Nephron (organoid): ENCODE measurements at regions not wholly inside any gene's neighbourhood (a gene's known extent, or its start where the extent isn't known, plus 50 kb on each side); places are given as distances from the start of the nearest gene placed in this dataset.
A peak's percentile ranks its signal among the peaks of the same experiment; 100 is the strongest.
"Not testable (repeated sequence)": the region's sequence is repeated elsewhere in the genome, so short reads cannot be mapped to it uniquely, and the experiment has no call there.

Experiments used
- H3K27ac Mint-ChIP-seq, 3 experiments: 2 replicates each; pipeline ENCODE4 v1.8.0; 2020; ENCODE audit warnings: mixed read lengths in 3 of 3, mild to moderate bottlenecking in 2 of 3, moderate library complexity in 1 of 3
- H3K27me3 Mint-ChIP-seq: 2 replicates; pipeline ENCODE4 v1.8.0; 2021; ENCODE audit warnings: low read depth, mild to moderate bottlenecking, moderate library complexity, mixed read lengths
- H3K36me3 Mint-ChIP-seq: 2 replicates; pipeline ENCODE4 v1.8.0; 2020; ENCODE audit warnings: low read depth, mixed read lengths
- H3K4me1 Mint-ChIP-seq: 2 replicates; pipeline ENCODE4 v1.8.0; 2020; ENCODE audit warnings: mixed read lengths
- H3K4me3 Mint-ChIP-seq, 3 experiments: 2 replicates each; pipeline ENCODE4 v1.8.0; 2020; ENCODE audit warnings: mild to moderate bottlenecking in 3 of 3, mixed read lengths in 3 of 3, moderate library complexity in 2 of 3
- H3K9me3 Mint-ChIP-seq: 2 replicates; pipeline ENCODE4 v1.8.0; 2020; ENCODE audit warnings: mixed read lengths
- CTCF ChIP-seq, 3 experiments: fragments of 200-600 bp; sonication (generic); IDR thresholded peaks; one replicate each; pipeline ENCODE4 v1.5.0; 2021; ENCODE audit warnings: antibody characterized with exemption in 3 of 3; ENCODE audit not compliant: unreplicated experiment in 3 of 3

GRCh38 chr11:93054881-93055280 lies 85.4 kb downstream of the MTNR1B start:
- H3K9me3 Mint-ChIP-seq = no peaks in the 10 kb centered on the region
- no peak for TF ChIP-seq CTCF (IDR thresholded peaks at IDR 0.05; ENCODE audit: unreplicated experiment in 3 of 3)
- H3K4me3 Mint-ChIP-seq = no peak overlapping the region
- no peak overlapping the region for H3K27ac Mint-ChIP-seq
- H3K27me3 Mint-ChIP-seq = peaks cover 14% of the 10 kb centered on the region
- no peaks in the 10 kb centered on the region for H3K36me3 Mint-ChIP-seq
- H3K4me1 Mint-ChIP-seq = peaks cover 14% of the 10 kb centered on the region

- H3K27me3 Mint-ChIP-seq = no peaks in the 10 kb centered on the region
- H3K4me1 Mint-ChIP-seq = peaks cover 18% of the 10 kb centered on the region
- H3K4me3 Mint-ChIP-seq = no peak overlapping the region
- H3K9me3 Mint-ChIP-seq = no peaks in the 10 kb centered on the region
- TF ChIP-seq CTCF (IDR thresholded peaks at IDR 0.05; ENCODE audit: unreplicated experiment in 3 of 3) = no peak
- H3K27ac Mint-ChIP-seq = peak overlapping the region; percentile 45 to 81 (median 67)
- H3K36me3 Mint-ChIP-seq = no peaks in the 10 kb centered on the region
Measured at GRCh38 chr11:93059117-93059957, 89.9 kb downstream of the MTNR1B start.

- Mint-ChIP-seq H3K36me3 (no peaks in the 10 kb centered on the region), H3K9me3 (no peaks in the 10 kb centered on the region), H3K27ac (no peak overlapping the region), H3K4me1 (peaks cover 25% of the 10 kb centered on the region), H3K27me3 (no peaks in the 10 kb centered on the region), H3K4me3 (no peak overlapping the region)
- no peak for TF ChIP-seq CTCF (IDR thresholded peaks at IDR 0.05; ENCODE audit: unreplicated experiment in 3 of 3)
Measured at GRCh38 chr11:93063086-93063485, 93.6 kb downstream of the MTNR1B start.

GRCh38 chr11:93065074-93065674 lies 95.7 kb downstream of the MTNR1B start:
- not testable (repeated sequence) for H3K4me3 Mint-ChIP-seq, H3K27ac Mint-ChIP-seq, H3K4me1 Mint-ChIP-seq

GRCh38 chr11:93067881-93068390 lies 98.5 kb downstream of the MTNR1B start:
- Mint-ChIP-seq H3K27me3 (no peaks in the 10 kb centered on the region), H3K9me3 (no peaks in the 10 kb centered on the region), H3K4me3 (no peak overlapping the region), H3K27ac (no peak overlapping the region), H3K36me3 (no peaks in the 10 kb centered on the region), H3K4me1 (peaks cover 16% of the 10 kb centered on the region)
- no peak for TF ChIP-seq CTCF (IDR thresholded peaks at IDR 0.05; ENCODE audit: unreplicated experiment in 3 of 3)

More at GRCh38 chr11:93065074-93065674, 95.7 kb downstream of the MTNR1B start:
- not testable (repeated sequence) for H3K9me3 Mint-ChIP-seq, H3K27me3 Mint-ChIP-seq, H3K36me3 Mint-ChIP-seq

- TF ChIP-seq CTCF (IDR thresholded peaks at IDR 0.05; ENCODE audit: unreplicated experiment in 3 of 3) = no peak
- H3K4me1 Mint-ChIP-seq = peaks cover 7% of the 10 kb centered on the region
- H3K36me3 Mint-ChIP-seq = no peaks in the 10 kb centered on the region
- H3K27me3 Mint-ChIP-seq = no peaks in the 10 kb centered on the region
- H3K9me3 Mint-ChIP-seq = no peaks in the 10 kb centered on the region
- H3K4me3 Mint-ChIP-seq = no peak overlapping the region
- H3K27ac Mint-ChIP-seq = peak overlapping the region in 1 of 3 experiments; percentile 53
Measured at GRCh38 chr11:93072229-93072914, 102.9 kb downstream of the MTNR1B start.
